ENCODE measurements at regions not wholly inside any gene's neighbourhood (a gene's known extent, or its start where the extent isn't known, plus 50 kb on each side); places are given as distances from the start of the nearest gene placed in this dataset.
"Not testable (repeated sequence)": the region's sequence is repeated elsewhere in the genome, so short reads cannot be mapped to it uniquely, and the experiment has no call there.

- WGBS, 10 experiments: 0 to 85% (median 44%) methylated on average over 1 to 7 of the region's 9 CpGs
- ATAC-seq (replicated peaks in 6 of 8): peak in 5 of 8 experiments; percentile 63 to 92 (median 76)
- no peak overlapping the region for H3K4me3 ChIP-seq
- peaks cover 16 to 18% of the 10 kb centered on the region in 2 donors for H3K4me1 ChIP-seq (replicated peaks in 1 of 2)
- in situ Hi-C loops (cut with MboI; ENCODE audit: low pct_unique_long_range_greater_than_20kb in 2 of 9, low sequenced_read_pairs in 9 of 9, unreplicated experiment in 9 of 9): no loop called here
- peak overlapping the region in 1 of 2 donors; percentile 41 for H3K27ac ChIP-seq
Measured at GRCh38 chr6:100210137-100211117, 216.4 kb upstream of the MCHR2 start.

GRCh38 chr6:100209323-100210136 lies 215.5 kb upstream of the MCHR2 start:
- WGBS, 10 experiments: 30 to 100% (median 91%) methylated on average over 1 to 2 of the region's 2 CpGs
- ATAC-seq (replicated peaks in 6 of 8): peak in 2 of 8 experiments; percentile 63 to 74
- Histone ChIP-seq H3K4me3 (no peak overlapping the region), H3K4me1 (replicated peaks in 1 of 2) (peaks cover 16 to 18% of the 10 kb centered on the region in 2 donors), H3K27ac (no peak overlapping the region)
- in situ Hi-C loops (cut with MboI; ENCODE audit: low pct_unique_long_range_greater_than_20kb in 2 of 9, low sequenced_read_pairs in 9 of 9, unreplicated experiment in 9 of 9): no loop called here

- in situ Hi-C loops (cut with MboI; ENCODE audit: low pct_unique_long_range_greater_than_20kb in 2 of 9, low sequenced_read_pairs in 9 of 9, unreplicated experiment in 9 of 9): no loop called here
- WGBS, 10 experiments: 3 to 100% (median 77%) methylated on average over 2 to 3 of the region's 3 CpGs
- Histone ChIP-seq H3K4me3 (no peak overlapping the region), H3K4me1 (replicated peaks in 1 of 2) (no peaks in the 10 kb centered on the region), H3K27ac (no peak overlapping the region)
- peak in 2 of 8 experiments; percentile 68 to 80 for ATAC-seq (replicated peaks in 6 of 8)
Measured at GRCh38 chr6:100203400-100203799, 209.4 kb upstream of the MCHR2 start.

GRCh38 chr6:100202417-100203194 lies 208.6 kb upstream of the MCHR2 start:
- in situ Hi-C loops (cut with MboI; ENCODE audit: low pct_unique_long_range_greater_than_20kb in 2 of 9, low sequenced_read_pairs in 9 of 9, unreplicated experiment in 9 of 9): no loop called here
- ATAC-seq (replicated peaks in 6 of 8): peak in 3 of 8 experiments; percentile 62 to 95 (median 94)
- no peak overlapping the region for H3K27ac ChIP-seq
- H3K4me3 ChIP-seq: no peak overlapping the region
- WGBS, 10 experiments: 0 to 60% (median 33%) methylated on average over 1 of the region's 2 CpGs; no CpG with 5 or more reads in 3 of the 10 experiments
- H3K4me1 ChIP-seq (replicated peaks in 1 of 2): no peaks in the 10 kb centered on the region

GRCh38 chr6:100196214-100196982 lies 202.4 kb upstream of the MCHR2 start:
- H3K27ac ChIP-seq; H3K4me1 ChIP-seq (replicated peaks in 1 of 2); ATAC-seq (replicated peaks in 6 of 8); H3K4me3 ChIP-seq; in situ Hi-C loops (cut with MboI; ENCODE audit: low pct_unique_long_range_greater_than_20kb in 2 of 9, low sequenced_read_pairs in 9 of 9, unreplicated experiment in 9 of 9): not testable (repeated sequence)
- no CpG with 5 or more reads among the region's 37 CpGs for WGBS, 10 experiments

GRCh38 chr6:100195244-100195643 lies 201.2 kb upstream of the MCHR2 start:
- ATAC-seq (replicated peaks in 6 of 8); H3K4me1 ChIP-seq (replicated peaks in 1 of 2); in situ Hi-C loops (cut with MboI; ENCODE audit: low pct_unique_long_range_greater_than_20kb in 2 of 9, low sequenced_read_pairs in 9 of 9, unreplicated experiment in 9 of 9); H3K27ac ChIP-seq; H3K4me3 ChIP-seq: not testable (repeated sequence)
- WGBS, 10 experiments: 11 to 100% (median 80%) methylated on average over 1 to 2 of the region's 2 CpGs; no CpG with 5 or more reads in 1 of the 10 experiments

GRCh38 chr6:100194535-100194934 lies 200.5 kb upstream of the MCHR2 start:
- ATAC-seq (replicated peaks in 6 of 8): no peak
- Histone ChIP-seq H3K27ac (no peak overlapping the region), H3K4me1 (replicated peaks in 1 of 2) (no peaks in the 10 kb centered on the region), H3K4me3 (no peak overlapping the region)
- in situ Hi-C loops (cut with MboI; ENCODE audit: low pct_unique_long_range_greater_than_20kb in 2 of 9, low sequenced_read_pairs in 9 of 9, unreplicated experiment in 9 of 9): no loop called here
- 0 to 96% (median 70%) methylated on average over 2 to 3 of the region's 3 CpGs; no CpG with 5 or more reads in 1 of the 10 experiments for WGBS, 10 experiments

GRCh38 chr6:100188754-100189153 lies 194.7 kb upstream of the MCHR2 start:
- WGBS, 10 experiments: 67 to 100% (median 100%) methylated on average over 1 of the region's 1 CpG; no CpG with 5 or more reads in 2 of the 10 experiments
- Histone ChIP-seq H3K4me1 (replicated peaks in 1 of 2) (no peaks in the 10 kb centered on the region), H3K27ac (no peak overlapping the region), H3K4me3 (no peak overlapping the region)
- in situ Hi-C loops (cut with MboI; ENCODE audit: low pct_unique_long_range_greater_than_20kb in 2 of 9, low sequenced_read_pairs in 9 of 9, unreplicated experiment in 9 of 9): no loop called here
- ATAC-seq (replicated peaks in 6 of 8): no peak

GRCh38 chr6:100186552-100186951 lies 192.5 kb upstream of the MCHR2 start:
- no peak for ATAC-seq (replicated peaks in 6 of 8)
- peaks cover 0 to 2% of the 10 kb centered on the region in 2 donors for H3K4me1 ChIP-seq (replicated peaks in 1 of 2)
- H3K27ac ChIP-seq: no peak overlapping the region
- in situ Hi-C loops (cut with MboI; ENCODE audit: low pct_unique_long_range_greater_than_20kb in 2 of 9, low sequenced_read_pairs in 9 of 9, unreplicated experiment in 9 of 9): no loop called here
- no peak overlapping the region for H3K4me3 ChIP-seq
- 43 to 100% (median 83%) methylated on average over 1 to 5 of the region's 5 CpGs for WGBS, 10 experiments

GRCh38 chr6:100185615-100186014 lies 191.6 kb upstream of the MCHR2 start:
- in situ Hi-C loops (cut with MboI; ENCODE audit: low pct_unique_long_range_greater_than_20kb in 2 of 9, low sequenced_read_pairs in 9 of 9, unreplicated experiment in 9 of 9): no loop called here
- 75 to 100% (median 86%) methylated on average over 1 to 3 of the region's 3 CpGs; no CpG with 5 or more reads in 3 of the 10 experiments for WGBS, 10 experiments
- no peak for ATAC-seq (replicated peaks in 6 of 8)

GRCh38 chr6:100184473-100184872 lies 190.4 kb upstream of the MCHR2 start:
- Histone ChIP-seq H3K4me3 (no peak overlapping the region), H3K27ac (no peak overlapping the region), H3K4me1 (replicated peaks in 1 of 2) (peaks cover 0 to 2% of the 10 kb centered on the region in 2 donors)
- peak in 2 of 8 experiments; percentile 36 to 42 for ATAC-seq (replicated peaks in 6 of 8)
- in situ Hi-C loops (cut with MboI; ENCODE audit: low pct_unique_long_range_greater_than_20kb in 2 of 9, low sequenced_read_pairs in 9 of 9, unreplicated experiment in 9 of 9): no loop called here
- 47 to 100% (median 100%) methylated on average over 1 to 3 of the region's 3 CpGs; no CpG with 5 or more reads in 5 of the 10 experiments for WGBS, 10 experiments

More at GRCh38 chr6:100185615-100186014, 191.6 kb upstream of the MCHR2 start:
- Histone ChIP-seq H3K4me1 (replicated peaks in 1 of 2) (peaks cover 0 to 2% of the 10 kb centered on the region in 2 donors), H3K4me3 (no peak overlapping the region), H3K27ac (no peak overlapping the region)

- WGBS, 10 experiments: 0 to 67% (median 14%) methylated on average over 1 of the region's 1 CpG; no CpG with 5 or more reads in 7 of the 10 experiments
Measured at GRCh38 chr6:100182313-100182712, 188.3 kb upstream of the MCHR2 start.

More at GRCh38 chr6:100182313-100182712, 188.3 kb upstream of the MCHR2 start:
- Histone ChIP-seq H3K4me1 (replicated peaks in 1 of 2) (peaks cover 0 to 2% of the 10 kb centered on the region in 2 donors), H3K4me3 (no peak overlapping the region), H3K27ac (no peak overlapping the region)
- peak in 2 of 8 experiments; percentile 60 to 66 for ATAC-seq (replicated peaks in 6 of 8)
- in situ Hi-C loops (cut with MboI; ENCODE audit: low pct_unique_long_range_greater_than_20kb in 2 of 9, low sequenced_read_pairs in 9 of 9, unreplicated experiment in 9 of 9): no loop called here
